Mesenchymal stem cell (in vitro differentiated cells and primary cell): ENCODE measurements at regions not wholly inside any gene's neighbourhood (a gene's known extent, or its start where the extent isn't known, plus 50 kb on each side); places are given as distances from the start of the nearest gene placed in this dataset.

ENCODE experiments used
- DNase-seq: peaks from one replicate; pipeline ENCODE4 v3.0.0-alpha.2; 2013
- H2AFZ ChIP-seq: one replicate; pipeline ENCODE4 v1.6.1; 2013; ENCODE audit warnings: low read depth, mild to moderate bottlenecking, control low read depth, inconsistent platforms, low read length, moderate library complexity
- H2AK5ac ChIP-seq: 2 replicates; pipeline ENCODE4 v1.6.1; 2013; ENCODE audit warnings: low read length, moderate library complexity, mild to moderate bottlenecking, inconsistent platforms; ENCODE audit not compliant: severe bottlenecking
- H2BK120ac ChIP-seq: one replicate; pipeline ENCODE4 v1.6.1; 2013; ENCODE audit warnings: low read depth, mild to moderate bottlenecking, inconsistent platforms, low read length, moderate library complexity
- H2BK12ac ChIP-seq, 2 experiments: one replicate each; pipeline ENCODE4 v1.6.1; 2013; ENCODE audit warnings: inconsistent platforms in 2 of 2, low read length in 2 of 2, mild to moderate bottlenecking in 2 of 2, moderate library complexity in 2 of 2, control low read depth in 1 of 2
- H2BK15ac ChIP-seq: one replicate; pipeline ENCODE4 v1.6.1; 2013; ENCODE audit warnings: mild to moderate bottlenecking, low read depth, inconsistent platforms; ENCODE audit not compliant: poor library complexity, severe bottlenecking
- H2BK5ac ChIP-seq: 2 replicates; pipeline ENCODE4 v1.6.1; 2013; ENCODE audit warnings: low read depth, mild to moderate bottlenecking, low read length, control low read depth, inconsistent platforms; ENCODE audit not compliant: poor library complexity, severe bottlenecking
- H3K14ac ChIP-seq, 2 experiments: one replicate each; pipeline ENCODE4 v1.6.1; 2013; ENCODE audit warnings: inconsistent platforms in 2 of 2, low read length in 2 of 2, control low read depth in 1 of 2, mild to moderate bottlenecking in 1 of 2, moderate library complexity in 1 of 2
- H3K18ac ChIP-seq, 2 experiments: one replicate each; pipeline ENCODE4 v1.6.1; 2013; ENCODE audit warnings: inconsistent platforms in 2 of 2, low read length in 2 of 2, control low read depth in 1 of 2, low read depth in 1 of 2, mild to moderate bottlenecking in 1 of 2
- H3K23ac ChIP-seq, 2 experiments: one replicate each; pipeline ENCODE4 v1.6.1; 2013; ENCODE audit warnings: inconsistent platforms in 2 of 2, low read length in 2 of 2, mild to moderate bottlenecking in 2 of 2, moderate library complexity in 2 of 2, control low read depth in 1 of 2
- H3K27ac ChIP-seq: 2 replicates; pipeline ENCODE4 v1.5.1; 2013; ENCODE audit warnings: mild to moderate bottlenecking, moderate library complexity, low read length, control low read depth, inconsistent platforms; ENCODE audit not compliant: poor library complexity, severe bottlenecking
- H3K27me3 ChIP-seq, 2 experiments: 2 replicates each; pipeline versions ENCODE4 v1.6.1 to v1.7.0; 2013; ENCODE audit warnings: low read length in 2 of 2, mild to moderate bottlenecking in 2 of 2, moderate library complexity in 2 of 2, control low read depth in 1 of 2, inconsistent platforms in 1 of 2; ENCODE audit not compliant: control insufficient read depth in 1 of 2, insufficient read depth in 1 of 2
- H3K36me3 ChIP-seq, 2 experiments: 2 replicates each; pipeline versions ENCODE4 v1.6.1 to v1.7.0; 2013; ENCODE audit warnings: low read length in 2 of 2, control low read depth in 1 of 2, inconsistent platforms in 1 of 2, low read depth in 1 of 2, mild to moderate bottlenecking in 1 of 2; ENCODE audit not compliant: insufficient read depth in 2 of 2, control insufficient read depth in 1 of 2
- H3K4ac ChIP-seq, 2 experiments: one replicate each; pipeline ENCODE4 v1.6.1; 2013; ENCODE audit warnings: inconsistent platforms in 2 of 2, low read length in 2 of 2, mild to moderate bottlenecking in 2 of 2, moderate library complexity in 2 of 2, control low read depth in 1 of 2, low read depth in 1 of 2
- H3K4me1 ChIP-seq: 2 replicates; pipeline ENCODE4 v1.6.1; 2013; ENCODE audit warnings: low read depth, low read length, control low read depth; ENCODE audit not compliant: control insufficient read depth, insufficient read depth
- H3K4me2 ChIP-seq: 2 replicates; pipeline ENCODE4 v1.6.1; 2013; ENCODE audit warnings: low read length, mild to moderate bottlenecking, inconsistent platforms; ENCODE audit not compliant: poor library complexity, severe bottlenecking
- H3K4me3 ChIP-seq, 2 experiments: 2 replicates each; pipeline versions ENCODE4 v1.5.1 to v1.7.0; 2013; ENCODE audit warnings: low read length in 2 of 2, mild to moderate bottlenecking in 2 of 2, control low read depth in 1 of 2, low read depth in 1 of 2; ENCODE audit not compliant: insufficient read depth in 1 of 2
- H3K79me1 ChIP-seq: replicated peaks from 2 replicates; pipeline ENCODE4 v1.6.1; 2013; ENCODE audit warnings: mild to moderate bottlenecking, control low read depth, low read length, inconsistent platforms; ENCODE audit not compliant: poor library complexity, severe bottlenecking
- H3K9ac ChIP-seq: 2 replicates; pipeline ENCODE4 v1.7.0; 2013; ENCODE audit warnings: mild to moderate bottlenecking, low read length, moderate library complexity
- H3K9me3 ChIP-seq: 2 replicates; pipeline ENCODE4 v1.7.0; 2013; ENCODE audit warnings: mild to moderate bottlenecking, low read length; ENCODE audit not compliant: control insufficient read depth
- H4K8ac ChIP-seq: one replicate; pipeline ENCODE4 v1.6.1; 2013; ENCODE audit warnings: inconsistent platforms, mild to moderate bottlenecking, low read length, moderate library complexity
- H4K91ac ChIP-seq: one replicate; pipeline ENCODE4 v1.6.1; 2013; ENCODE audit warnings: mild to moderate bottlenecking, low read length, inconsistent platforms
- WGBS: methylation state at CpG from one replicate; pipeline ENCODE4 v1.1.7; 2013; ENCODE audit warnings: mixed read lengths; 5-methylcytosine and 5-hydroxymethylcytosine counted together

GRCh38 chr1:70902211-70902610 lies 145.4 kb downstream of the PTGER3 start:
- Histone ChIP-seq H4K8ac (no peak overlapping the region), H2AFZ (no peak overlapping the region), H2BK120ac (no peak overlapping the region), H2AK5ac (no peak overlapping the region), H3K9ac (no peak overlapping the region), H3K23ac (no peak overlapping the region), H2BK15ac (no peak overlapping the region), H3K4me2 (no peak overlapping the region), H3K18ac (no peak overlapping the region), H3K4me3 (no peak overlapping the region), H2BK5ac (no peak overlapping the region), H3K27me3 (no peaks in the 10 kb centered on the region), H3K4me1 (no peaks in the 10 kb centered on the region), H3K27ac (no peak overlapping the region), H4K91ac (no peak overlapping the region), H3K36me3 (no peaks in the 10 kb centered on the region), H3K14ac (no peak overlapping the region), H3K79me1 (no peaks in the 10 kb centered on the region), H3K4ac (no peak overlapping the region), H2BK12ac (no peak overlapping the region), H3K9me3 (no peaks in the 10 kb centered on the region)
- 42% methylated on average over 1 of the region's 1 CpG for WGBS
- DNase-seq, result no peak

GRCh38 chr1:70906800-70907199 lies 140.8 kb downstream of the PTGER3 start:
- Histone ChIP-seq H3K18ac (no peak overlapping the region), H2AFZ (no peak overlapping the region), H3K27me3 (no peaks in the 10 kb centered on the region), H3K9me3 (no peaks in the 10 kb centered on the region), H3K14ac (no peak overlapping the region), H3K27ac (no peak overlapping the region), H2BK12ac (no peak overlapping the region), H2AK5ac (no peak overlapping the region), H3K4me2 (no peak overlapping the region), H3K23ac (no peak overlapping the region), H2BK15ac (no peak overlapping the region), H3K4me1 (no peaks in the 10 kb centered on the region), H4K8ac (no peak overlapping the region), H3K36me3 (no peaks in the 10 kb centered on the region), H4K91ac (no peak overlapping the region), H3K79me1 (no peaks in the 10 kb centered on the region), H2BK5ac (no peak overlapping the region), H2BK120ac (no peak overlapping the region), H3K4me3 (no peak overlapping the region), H3K4ac (no peak overlapping the region), H3K9ac (no peak overlapping the region)
- DNase-seq, result no peak

GRCh38 chr1:70907563-70908310 lies 139.9 kb downstream of the PTGER3 start:
- H3K18ac ChIP-seq, result no peak overlapping the region
- H2AK5ac ChIP-seq, result no peak overlapping the region
- H2BK5ac ChIP-seq, result no peak overlapping the region
- no peak overlapping the region for H3K14ac ChIP-seq
- H3K4me3 ChIP-seq, result no peak overlapping the region
- H3K23ac ChIP-seq, result no peak overlapping the region
- H2BK120ac ChIP-seq, result no peak overlapping the region
- no peaks in the 10 kb centered on the region for H3K4me1 ChIP-seq
- H4K91ac ChIP-seq, result no peak overlapping the region
- H2BK12ac ChIP-seq, result no peak overlapping the region
- no peak overlapping the region for H3K9ac ChIP-seq
- H3K27me3 ChIP-seq, result no peaks in the 10 kb centered on the region
- H3K4me2 ChIP-seq, result no peak overlapping the region
- no peak overlapping the region for H2AFZ ChIP-seq
- H3K4ac ChIP-seq, result no peak overlapping the region
- no peak overlapping the region for H3K27ac ChIP-seq
- 79% methylated on average over 6 of the region's 8 CpGs for WGBS
- no peak overlapping the region for H2BK15ac ChIP-seq
- no peak overlapping the region for H4K8ac ChIP-seq
- no peak for DNase-seq
- no peaks in the 10 kb centered on the region for H3K9me3 ChIP-seq
- H3K79me1 ChIP-seq, result no peaks in the 10 kb centered on the region
- H3K36me3 ChIP-seq, result no peaks in the 10 kb centered on the region

- H3K36me3 ChIP-seq, result no peaks in the 10 kb centered on the region
- no peaks in the 10 kb centered on the region for H3K27me3 ChIP-seq
- H2BK15ac ChIP-seq, result no peak overlapping the region
- no peak overlapping the region for H2BK5ac ChIP-seq
- H4K91ac ChIP-seq, result no peak overlapping the region
- no peak overlapping the region for H3K18ac ChIP-seq
- H3K27ac ChIP-seq, result no peak overlapping the region
- H3K4me3 ChIP-seq, result no peak overlapping the region
- no peak overlapping the region for H3K14ac ChIP-seq
- no peak overlapping the region for H2BK120ac ChIP-seq
- no peak overlapping the region for H3K4me2 ChIP-seq
- H4K8ac ChIP-seq, result no peak overlapping the region
- H3K9ac ChIP-seq, result no peak overlapping the region
- no peak overlapping the region for H2AFZ ChIP-seq
- no peak overlapping the region for H3K23ac ChIP-seq
- H3K4ac ChIP-seq, result no peak overlapping the region
- H2BK12ac ChIP-seq, result no peak overlapping the region
- no peak overlapping the region for H2AK5ac ChIP-seq
- no peak for DNase-seq
- H3K4me1 ChIP-seq, result no peaks in the 10 kb centered on the region
- whole genome bisulfite sequencing, result 100% methylated on average over 1 of the region's 3 CpGs
- H3K79me1 ChIP-seq, result no peaks in the 10 kb centered on the region
- H3K9me3 ChIP-seq, result no peaks in the 10 kb centered on the region
These were observed 138.3 kb downstream of the PTGER3 start for GRCh38 chr1:70909262-70909822.
